Liver (tissue), 8 donors: ENCODE measurements at regions not wholly inside any gene's neighbourhood (a gene's known extent, or its start where the extent isn't known, plus 50 kb on each side); places are given as distances from the start of the nearest gene placed in this dataset.

Experiments
- DNase-seq: peaks from one replicate; pipeline ENCODE4 v3.0.0-alpha.2; 2017; ENCODE audit warnings: low spot score
- H3K27ac ChIP-seq, 2 donors: one replicate each; pipeline ENCODE4 v1.7.0; 2013; ENCODE audit warnings: inconsistent platforms in 2 of 2, low read length in 2 of 2, control low read depth in 1 of 2, low read depth in 1 of 2, mild to moderate bottlenecking in 1 of 2
- H3K27me3 ChIP-seq, 4 donors: one replicate each; pipeline versions ENCODE4 v1.6.1 to v1.7.0; 2013; ENCODE audit warnings: low read length in 3 of 4, inconsistent platforms in 1 of 4, mild to moderate bottlenecking in 1 of 4, moderate library complexity in 1 of 4; ENCODE audit not compliant: control insufficient read depth in 4 of 4, insufficient read depth in 4 of 4
- H3K36me3 ChIP-seq, 4 donors: one replicate each; pipeline versions ENCODE4 v1.6.1 to v1.7.0; 2013; ENCODE audit warnings: low read length in 3 of 4, mild to moderate bottlenecking in 3 of 4, low read depth in 1 of 4, moderate library complexity in 1 of 4; ENCODE audit not compliant: control insufficient read depth in 4 of 4, insufficient read depth in 3 of 4
- H3K4me1 ChIP-seq, 4 donors: one replicate each; pipeline versions ENCODE4 v1.6.1 to v1.7.0; 2013; ENCODE audit warnings: low read length in 3 of 4, mild to moderate bottlenecking in 3 of 4, moderate library complexity in 1 of 4; ENCODE audit not compliant: control insufficient read depth in 4 of 4, insufficient read depth in 4 of 4
- H3K4me3 ChIP-seq, 3 donors: one replicate each; pipeline versions ENCODE4 v1.6.1 to v1.7.0; 2013; ENCODE audit warnings: low read length in 3 of 3, control low read depth in 1 of 3, low read depth in 1 of 3, mild to moderate bottlenecking in 1 of 3
- H3K9ac ChIP-seq, 2 donors: one replicate each; pipeline ENCODE4 v1.7.0; 2013; ENCODE audit warnings: low read length in 2 of 2, mild to moderate bottlenecking in 2 of 2, moderate library complexity in 2 of 2, control low read depth in 1 of 2, low read depth in 1 of 2
- H3K9me3 ChIP-seq, 4 donors: one replicate each; pipeline versions ENCODE4 v1.6.1 to v1.7.0; 2013; ENCODE audit warnings: low read length in 3 of 4; ENCODE audit not compliant: control insufficient read depth in 4 of 4
- CTCF ChIP-seq: fragments of 150-350 bp; IDR thresholded peaks from 2 replicates; pipeline ENCODE4 v1.5.1; 2017; ENCODE audit warnings: improper control_type of control experiment, low read depth, low read length; ENCODE audit not compliant: missing input control
- HNF4A ChIP-seq, 2 donors: conservative IDR thresholded peaks; 2 replicates each; pipeline ENCODE4 v1.6.1; 2016; ENCODE audit warnings: antibody characterized with exemption in 2 of 2, mild to moderate bottlenecking in 2 of 2
- JUND ChIP-seq, 2 donors: IDR thresholded peaks; 2 replicates each; pipeline ENCODE4 v1.6.1; 2016; ENCODE audit warnings: antibody characterized with exemption in 2 of 2
- MAX ChIP-seq: IDR thresholded peaks from 2 replicates; pipeline ENCODE4 v1.6.1; 2016; ENCODE audit warnings: antibody characterized with exemption
- NR2F2 ChIP-seq: IDR thresholded peaks from 2 replicates; pipeline ENCODE4 v1.6.1; 2016; ENCODE audit warnings: antibody characterized with exemption
- RAD21 ChIP-seq, 2 donors: IDR thresholded peaks; 2 replicates each; pipeline ENCODE4 v1.6.1; 2016; ENCODE audit warnings: antibody characterized with exemption in 2 of 2, mild to moderate bottlenecking in 2 of 2
- REST ChIP-seq: IDR thresholded peaks from 2 replicates; pipeline ENCODE4 v1.6.1; 2016; ENCODE audit warnings: antibody characterized with exemption, mild to moderate bottlenecking
- RXRA ChIP-seq, 2 donors: IDR thresholded peaks; 2 replicates each; pipeline ENCODE4 v1.6.1; 2017 to 2018; ENCODE audit warnings: antibody characterized with exemption in 2 of 2, mild to moderate bottlenecking in 1 of 2
- SP1 ChIP-seq: IDR thresholded peaks from 2 replicates; pipeline ENCODE4 v1.6.1; 2018; ENCODE audit warnings: antibody characterized with exemption, mild to moderate bottlenecking
- YY1 ChIP-seq: IDR thresholded peaks from 2 replicates; pipeline ENCODE4 v1.6.1; 2016; ENCODE audit warnings: antibody characterized with exemption, mild to moderate bottlenecking
- WGBS: extraction: QIAGEN DNeasy Blood & Tissue Kit; methylation state at CpG from one replicate; pipeline ENCODE4 v1.1.7; 2013; 5-methylcytosine and 5-hydroxymethylcytosine counted together
- donor health status: healthy.
- donor health status: healthy.
- donor health status: healthy.
- donor health status: healthy.
- donor health status: healthy.

- DNase-seq, result no peak
- Histone ChIP-seq H3K9me3 (no peaks in the 10 kb centered on the region), H3K4me1 (peaks cover 0 to 1% (median 0%) of the 10 kb centered on the region in 4 donors), H3K9ac (no peak overlapping the region), H3K27ac (peak overlapping the region; percentile 33 to 48), H3K36me3 (no peaks in the 10 kb centered on the region), H3K27me3 (no peaks in the 10 kb centered on the region), H3K4me3 (no peak overlapping the region)
- WGBS, result 93% methylated on average over 2 of the region's 2 CpGs
- no peak for TF ChIP-seq HNF4A (conservative IDR thresholded peaks at IDR 0.05)
- TF ChIP-seq YY1, result no peak
- no peak for TF ChIP-seq MAX
- TF ChIP-seq CTCF, result no peak
Measured at GRCh38 chr15:39471785-39472574, 108.9 kb upstream of the THBS1 start.

GRCh38 chr15:39472621-39473297 lies 108.1 kb upstream of the THBS1 start:
- DNase-seq, result no peak
- Histone ChIP-seq H3K27ac (peak overlapping the region; percentile 33 to 48), H3K36me3 (no peaks in the 10 kb centered on the region), H3K4me1 (peaks cover 0 to 1% (median 0%) of the 10 kb centered on the region in 4 donors), H3K4me3 (no peak overlapping the region), H3K9me3 (no peaks in the 10 kb centered on the region), H3K9ac (no peak overlapping the region), H3K27me3 (no peaks in the 10 kb centered on the region)
- TF ChIP-seq NR2F2 (peak; percentile 79), JUND (IDR thresholded peaks at IDR 0.05) (peak; percentile 45 to 55), RAD21 (IDR thresholded peaks at IDR 0.05) (peak; percentile 6 to 50), RXRA (IDR thresholded peaks at IDR 0.05) (peak; percentile 14 to 28), MAX (no peak), REST (no peak), SP1 (peak; percentile 60)
- 81% methylated on average over 12 of the region's 12 CpGs for WGBS
